Spinal cord (tissue), 9 donors: ENCODE measurements at regions not wholly inside any gene's neighbourhood (a gene's known extent, or its start where the extent isn't known, plus 50 kb on each side); places are given as distances from the start of the nearest gene placed in this dataset.
A peak's percentile ranks its signal among the peaks of the same experiment; 100 is the strongest.

Experiments
- DNase-seq, 6 donors: peaks; one replicate each; pipeline versions ENCODE4 v3.0.0 to v3.0.0-alpha.2; 2013 to 2015; ENCODE audit warnings: low spot score in 6 of 6, low read depth in 4 of 6
- H3K27ac ChIP-seq: one replicate; pipeline ENCODE4 v1.5.1; 2013; ENCODE audit warnings: low read depth, low read length, control low read depth
- H3K27me3 ChIP-seq: one replicate; pipeline ENCODE4 v1.6.1; 2013; ENCODE audit warnings: low read length; ENCODE audit not compliant: control insufficient read depth, insufficient read depth
- H3K36me3 ChIP-seq: one replicate; pipeline ENCODE4 v1.6.1; 2013; ENCODE audit warnings: low read length; ENCODE audit not compliant: control insufficient read depth, insufficient read depth
- H3K4me1 ChIP-seq: one replicate; pipeline ENCODE4 v1.6.1; 2013; ENCODE audit warnings: low read length; ENCODE audit not compliant: control insufficient read depth, insufficient read depth
- H3K4me3 ChIP-seq: one replicate; pipeline ENCODE4 v1.5.1; 2013; ENCODE audit warnings: low read depth, low read length, control low read depth
- H3K9me3 ChIP-seq: one replicate; pipeline ENCODE4 v1.6.1; 2013; ENCODE audit warnings: low read length; ENCODE audit not compliant: control insufficient read depth, insufficient read depth
- WGBS: methylation state at CpG from one replicate; pipeline ENCODE4 v1.1.5; 2013; ENCODE audit warnings: missing lambda C conversion rate; ENCODE audit not compliant: insufficient coverage; 5-methylcytosine and 5-hydroxymethylcytosine counted together
- donor health status: healthy.

DNA sequence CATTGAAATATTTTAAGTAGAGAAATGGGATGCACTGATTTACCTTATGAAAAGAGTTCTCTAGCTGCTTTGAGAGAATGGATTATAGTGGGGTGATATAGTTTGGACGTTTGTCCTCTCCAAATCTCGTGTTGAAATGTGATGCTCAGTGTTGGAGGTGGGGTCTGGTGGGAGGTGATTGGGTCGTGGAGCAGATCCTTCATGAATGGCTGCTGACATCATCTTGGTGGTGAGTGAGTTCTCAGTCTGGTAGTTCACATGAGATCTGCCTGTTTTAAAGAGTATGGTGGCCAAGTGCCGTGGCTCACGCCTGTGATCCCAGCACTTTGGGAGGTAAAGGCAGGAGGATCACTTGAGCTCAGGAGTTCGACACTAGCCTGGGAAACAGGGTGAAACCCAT, 58.7 kb upstream of the SH3RF3 start:
- no peak for DNase-seq
- no peak overlapping the region for H3K27ac ChIP-seq
- H3K36me3 ChIP-seq = no peaks in the 10 kb centered on the region
- no peaks in the 10 kb centered on the region for H3K27me3 ChIP-seq
- no peaks in the 10 kb centered on the region for H3K9me3 ChIP-seq
- WGBS = 64% methylated on average over 3 of the region's 6 CpGs
- H3K4me1 ChIP-seq = peaks cover 2% of the 10 kb centered on the region
- H3K4me3 ChIP-seq = no peak overlapping the region

DNA sequence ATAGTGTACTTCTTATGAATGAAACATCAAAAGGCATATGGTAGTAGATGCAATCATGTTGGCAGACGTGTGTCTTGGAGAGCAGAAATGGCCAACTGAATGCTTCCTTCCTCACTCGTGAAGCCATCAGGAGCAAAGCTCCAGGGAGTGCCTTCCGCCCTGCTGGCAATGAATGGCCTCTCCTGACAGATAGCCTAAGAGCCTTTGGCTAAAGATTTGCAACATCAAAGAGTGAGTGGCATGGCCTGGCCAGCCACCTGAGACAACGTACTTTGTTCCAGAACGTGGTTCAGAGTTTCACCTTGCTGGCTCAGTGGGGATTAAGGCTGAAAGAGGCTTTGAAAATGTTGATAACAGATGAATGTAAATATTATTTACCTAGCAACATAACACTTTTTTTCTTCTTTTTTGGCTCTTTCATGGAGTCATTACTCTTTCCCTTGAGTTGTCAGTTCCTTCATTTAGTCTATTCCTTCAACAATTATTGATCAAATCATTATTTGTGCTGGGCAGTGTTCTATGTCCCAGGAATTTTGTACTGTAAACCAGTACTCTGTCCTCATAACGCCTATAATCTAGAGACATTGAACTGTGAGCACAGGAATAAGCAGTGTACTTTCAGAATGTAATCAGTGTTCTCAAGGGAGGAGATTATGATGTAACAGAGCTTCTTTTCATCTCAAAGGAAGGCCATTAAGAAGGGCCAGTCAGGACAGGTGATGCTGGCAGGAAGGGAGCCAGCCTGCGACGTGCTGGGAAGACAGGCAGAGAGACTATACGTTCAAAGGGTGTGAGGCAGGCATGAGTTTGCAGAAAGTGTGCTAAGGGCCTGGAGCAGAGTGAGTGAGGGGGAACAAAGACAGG, 59.4 kb upstream of the SH3RF3 start:
- H3K4me3 ChIP-seq = no peak overlapping the region
- peak in 1 of 6 donors; percentile 65 for DNase-seq
- H3K9me3 ChIP-seq = no peaks in the 10 kb centered on the region
- WGBS = 35% methylated on average over 6 of the region's 9 CpGs
- no peak overlapping the region for H3K27ac ChIP-seq
- H3K36me3 ChIP-seq = no peaks in the 10 kb centered on the region
- peaks cover 4% of the 10 kb centered on the region for H3K4me1 ChIP-seq
- no peaks in the 10 kb centered on the region for H3K27me3 ChIP-seq

DNA sequence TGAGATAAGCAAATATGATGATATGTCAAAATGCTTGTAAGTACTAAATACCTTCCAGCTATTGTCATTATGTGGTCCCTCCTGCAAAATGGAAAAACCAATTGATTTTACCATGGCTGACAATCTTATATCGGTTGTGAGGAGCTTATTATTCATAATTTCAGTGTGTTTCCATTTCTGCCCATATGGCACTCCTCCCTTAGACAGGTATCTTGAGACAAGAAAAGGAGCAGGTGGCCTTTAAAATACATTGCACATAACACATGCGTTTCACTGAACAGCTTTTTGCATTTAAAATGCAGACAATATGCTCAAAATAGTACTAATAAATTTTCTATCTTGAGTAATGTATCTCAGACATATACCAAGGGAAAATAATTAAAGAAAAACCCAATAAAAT, 60.2 kb upstream of the SH3RF3 start:
- no CpG with 5 or more reads among the region's 2 CpGs for WGBS
- H3K27me3 ChIP-seq = no peaks in the 10 kb centered on the region

DNA sequence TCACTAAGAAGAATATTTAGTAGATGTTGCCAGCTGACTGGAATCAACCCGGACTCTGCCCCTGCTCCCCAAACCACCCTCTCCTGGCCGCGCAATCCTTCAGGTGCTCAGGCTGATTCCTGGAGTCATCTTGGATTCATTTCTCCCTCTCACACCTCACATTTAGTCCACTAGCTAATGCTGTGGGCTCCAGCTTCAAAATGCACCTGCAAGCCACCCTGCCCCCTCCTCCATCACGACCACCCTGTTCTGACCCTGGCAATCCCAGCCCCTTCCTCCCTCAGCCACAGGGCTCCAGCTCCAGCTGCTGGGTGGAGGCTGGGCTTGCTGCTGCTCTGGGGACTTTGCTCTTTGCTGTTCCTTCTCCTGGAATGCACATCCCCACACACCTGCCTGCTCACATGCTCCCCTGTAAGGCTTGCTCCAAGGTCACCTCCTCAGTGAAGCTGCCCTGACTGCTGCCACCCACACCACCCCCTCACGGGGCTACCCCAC, 61.3 kb upstream of the SH3RF3 start:
- Histone ChIP-seq H3K4me3 (no peak overlapping the region), H3K36me3 (no peaks in the 10 kb centered on the region), H3K27ac (no peak overlapping the region), H3K27me3 (no peaks in the 10 kb centered on the region), H3K9me3 (no peaks in the 10 kb centered on the region), H3K4me1 (peaks cover 11% of the 10 kb centered on the region)
- WGBS = 86% methylated on average over 5 of the region's 5 CpGs
- DNase-seq = no peak

More for the DNA sequence above, 60.2 kb upstream of the SH3RF3 start:
- Histone ChIP-seq H3K4me1 (peaks cover 4% of the 10 kb centered on the region), H3K36me3 (no peaks in the 10 kb centered on the region), H3K27ac (no peak overlapping the region), H3K9me3 (no peaks in the 10 kb centered on the region), H3K4me3 (no peak overlapping the region)
- DNase-seq = peak in 2 of 6 donors; percentile 64 to 66

DNA sequence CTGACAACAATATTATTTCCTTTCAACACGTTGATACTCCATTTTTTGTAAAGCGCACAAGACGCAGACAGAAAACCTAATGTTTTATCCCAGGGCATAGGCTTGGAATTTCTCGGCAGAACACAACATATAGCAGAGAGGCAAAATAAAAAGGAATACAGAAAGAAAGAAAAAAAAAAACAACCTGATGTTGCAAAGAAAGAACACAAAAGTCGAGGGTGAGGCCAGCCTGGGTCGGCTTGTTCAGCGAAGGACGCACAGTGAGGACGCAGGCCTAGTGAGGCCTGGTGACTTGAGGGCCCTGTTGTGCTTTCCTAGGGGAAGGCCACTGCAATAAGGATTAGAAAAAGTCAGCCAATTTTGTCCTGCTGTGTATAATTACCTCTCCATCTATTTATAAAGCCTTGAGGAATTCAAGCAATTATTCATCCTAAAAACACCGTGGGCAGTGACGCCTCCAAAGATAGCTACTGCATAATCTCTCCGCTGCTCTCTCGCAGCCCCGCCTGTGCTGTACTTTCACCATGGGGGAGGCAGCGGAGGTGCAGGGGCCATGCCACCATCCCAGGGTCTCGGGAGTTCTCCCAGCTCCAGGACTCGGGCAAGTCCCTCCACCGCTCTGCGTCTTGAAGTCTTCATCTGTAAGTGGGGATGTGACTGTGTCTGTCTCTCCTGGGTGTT, 61.9 kb upstream of the SH3RF3 start:
- peaks cover 11% of the 10 kb centered on the region for H3K4me1 ChIP-seq
- 79% methylated on average over 15 of the region's 19 CpGs for WGBS
- H3K27me3 ChIP-seq = no peaks in the 10 kb centered on the region
- H3K36me3 ChIP-seq = no peaks in the 10 kb centered on the region
- no peak overlapping the region for H3K4me3 ChIP-seq
- peak in 1 of 6 donors; percentile 42 for DNase-seq
- H3K27ac ChIP-seq = no peak overlapping the region
- no peaks in the 10 kb centered on the region for H3K9me3 ChIP-seq

DNA sequence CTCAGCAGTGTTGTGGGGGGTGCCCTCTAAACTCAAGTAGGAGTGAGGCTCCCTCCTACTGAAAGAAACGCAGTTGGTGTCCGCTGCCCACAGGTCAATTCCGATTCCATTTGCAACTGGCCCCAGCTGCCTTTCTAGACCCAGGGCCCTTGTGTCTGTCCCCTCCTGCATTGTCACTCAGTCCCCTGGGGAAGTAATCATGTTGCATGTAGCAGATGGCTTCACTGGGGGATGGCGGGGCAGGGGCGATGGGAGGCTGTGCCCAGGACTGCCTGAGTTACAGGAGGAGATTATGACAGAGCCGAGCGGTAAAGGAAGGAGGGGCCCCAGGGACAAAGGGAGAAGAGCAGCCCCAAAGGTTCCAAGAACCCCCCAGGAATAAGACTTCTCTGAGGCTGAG, 62.5 kb upstream of the SH3RF3 start:
- H3K27me3 ChIP-seq = no peaks in the 10 kb centered on the region
- no peak overlapping the region for H3K27ac ChIP-seq
- no peak overlapping the region for H3K4me3 ChIP-seq
- 69% methylated on average over 5 of the region's 7 CpGs for WGBS
- no peak for DNase-seq
- H3K4me1 ChIP-seq = peaks cover 11% of the 10 kb centered on the region
- H3K9me3 ChIP-seq = no peaks in the 10 kb centered on the region
- H3K36me3 ChIP-seq = no peaks in the 10 kb centered on the region

DNA sequence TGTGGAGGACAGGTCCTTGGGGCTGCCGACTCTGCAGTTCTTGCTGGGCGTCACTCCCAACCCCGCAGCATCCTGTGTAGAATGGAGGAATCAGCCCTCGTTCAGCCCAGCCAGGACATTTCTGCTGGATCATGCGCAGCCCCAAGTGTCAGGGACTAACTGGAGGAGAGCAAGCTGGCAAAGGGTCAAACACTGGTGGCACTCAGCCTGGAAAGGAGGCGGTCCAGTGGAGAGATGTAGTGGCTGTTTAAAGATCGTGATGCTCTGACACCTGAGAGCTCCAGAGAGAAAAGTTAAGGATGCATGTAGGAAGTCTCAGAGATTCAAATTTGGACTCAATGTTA, 63.6 kb upstream of the SH3RF3 start:
- DNase-seq = peak in 1 of 6 donors; percentile 49

DNA sequence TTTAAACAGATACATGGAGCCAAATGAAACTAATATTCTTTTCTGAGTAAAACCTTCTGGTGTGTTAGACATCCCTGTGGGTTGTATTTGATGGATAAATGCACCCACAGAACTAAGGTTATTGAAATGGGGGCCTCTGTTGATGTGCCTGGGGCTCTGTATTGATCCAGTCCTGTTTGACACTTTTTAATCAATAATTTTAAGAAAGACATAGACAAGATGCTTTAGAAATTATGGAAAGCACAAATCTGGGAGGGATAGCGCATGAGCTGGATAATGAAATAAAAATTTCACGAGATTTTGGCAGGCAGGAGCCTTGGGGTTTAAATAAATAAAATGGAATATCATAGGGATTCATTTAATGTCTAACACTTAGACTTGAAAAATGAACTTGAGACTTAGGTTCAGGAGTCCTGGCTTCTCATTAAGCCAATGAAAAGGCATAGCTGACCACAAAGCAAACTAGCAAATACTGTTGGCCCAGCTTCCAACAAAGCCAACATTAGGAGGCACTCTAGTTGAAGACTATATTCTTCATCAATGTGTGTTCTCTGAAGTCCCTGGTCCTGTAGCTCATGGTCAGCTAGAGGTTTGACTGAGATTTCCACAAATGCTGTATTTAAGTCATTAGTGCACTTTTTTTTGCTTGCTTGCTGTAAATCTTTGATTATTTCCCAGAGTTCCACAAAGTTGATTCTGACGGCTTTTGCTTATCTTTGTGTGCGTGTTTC, 64.2 kb upstream of the SH3RF3 start:
- H3K27me3 ChIP-seq = no peaks in the 10 kb centered on the region
- no peak overlapping the region for H3K27ac ChIP-seq
- DNase-seq = no peak
- no peak overlapping the region for H3K4me3 ChIP-seq
- H3K36me3 ChIP-seq = no peaks in the 10 kb centered on the region
- no peaks in the 10 kb centered on the region for H3K9me3 ChIP-seq
- peaks cover 11% of the 10 kb centered on the region for H3K4me1 ChIP-seq
- 100% methylated on average over 1 of the region's 4 CpGs for WGBS

More for the DNA sequence above, 63.6 kb upstream of the SH3RF3 start:
- WGBS = 72% methylated on average over 7 of the region's 7 CpGs
- Histone ChIP-seq H3K4me1 (peaks cover 11% of the 10 kb centered on the region), H3K36me3 (no peaks in the 10 kb centered on the region), H3K9me3 (no peaks in the 10 kb centered on the region), H3K4me3 (no peak overlapping the region), H3K27ac (no peak overlapping the region), H3K27me3 (no peaks in the 10 kb centered on the region)

DNA sequence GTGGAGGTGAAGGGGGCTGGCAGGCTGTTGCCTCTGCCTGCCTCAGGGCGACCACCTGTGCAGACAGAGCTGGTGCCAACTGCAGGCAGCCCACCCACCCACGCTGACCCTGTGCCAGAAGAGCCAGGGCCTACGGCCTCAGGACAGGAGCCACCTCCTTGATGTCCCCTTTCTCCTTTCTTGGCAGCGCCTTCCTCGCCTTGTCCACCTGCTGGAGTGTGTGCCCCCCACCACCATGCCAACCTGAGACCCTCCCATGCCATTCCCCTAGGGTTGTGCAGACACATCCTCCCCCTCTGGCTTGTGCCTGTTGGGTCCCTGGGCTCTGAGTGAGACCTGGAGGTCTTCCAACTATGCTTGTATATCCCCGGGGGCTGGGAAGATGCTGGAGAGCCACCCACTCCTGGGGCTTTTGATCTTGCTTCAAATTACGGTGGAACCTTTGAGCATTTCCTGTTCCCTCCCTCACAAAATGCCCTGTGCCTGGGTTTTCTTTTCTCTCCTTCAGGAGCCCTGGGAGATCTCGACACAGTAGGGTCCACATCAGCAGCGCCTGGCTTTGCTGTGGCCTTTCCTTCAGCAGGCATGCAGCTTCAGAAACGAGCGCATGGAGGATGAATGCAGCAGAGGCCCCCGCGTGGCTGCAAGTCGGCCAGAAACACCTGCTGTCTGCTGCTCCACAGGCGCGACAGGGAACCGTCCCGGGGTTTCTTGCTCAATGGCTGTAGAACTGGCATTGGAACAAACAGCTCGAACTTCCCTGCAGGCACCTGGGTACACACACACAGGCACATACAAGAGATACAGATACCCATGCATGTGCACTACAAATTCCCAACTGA, 65.9 kb upstream of the SH3RF3 start:
- H3K4me1 ChIP-seq = peaks cover 26% of the 10 kb centered on the region
- peak in 2 of 6 donors; percentile 44 to 67 for DNase-seq
- no peaks in the 10 kb centered on the region for H3K9me3 ChIP-seq
- H3K27me3 ChIP-seq = no peaks in the 10 kb centered on the region
- H3K27ac ChIP-seq = no peak overlapping the region
- 38% methylated on average over 18 of the region's 19 CpGs for WGBS
- H3K36me3 ChIP-seq = no peaks in the 10 kb centered on the region
- no peak overlapping the region for H3K4me3 ChIP-seq
